ENCODE measurements at regions not wholly inside any gene's neighbourhood (a gene's known extent, or its start where the extent isn't known, plus 50 kb on each side); places are given as distances from the start of the nearest gene placed in this dataset.

DNA sequence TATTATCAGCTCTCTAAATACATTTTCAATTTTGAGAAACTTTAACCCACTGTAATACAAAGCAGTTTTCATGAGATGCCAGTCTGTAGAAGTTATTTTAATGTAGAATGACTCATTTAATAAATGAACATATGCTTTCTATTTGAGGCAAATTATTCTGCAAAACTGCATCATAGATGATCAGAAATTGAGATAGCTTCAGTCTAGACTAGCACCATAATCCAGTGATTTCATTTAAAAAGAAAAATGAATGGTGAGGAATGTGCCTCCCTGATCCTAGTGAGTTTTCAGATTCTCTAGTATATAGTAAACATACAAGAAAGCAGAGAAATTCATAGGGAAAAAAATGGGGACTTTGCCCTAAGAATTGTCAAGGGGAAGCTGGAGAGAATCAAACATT is 66.1 kb downstream of the OR5AK2 start:
- TF ChIP-seq EP300 (IDR thresholded peaks at IDR 0.05) (no peak), POLR2AphosphoS5 (IDR thresholded peaks at IDR 0.05) (no peak)

Measured in suprapubic skin (tissue), 4 donors.